ENCODE measurements at regions not wholly inside any gene's neighbourhood (a gene's known extent, or its start where the extent isn't known, plus 50 kb on each side); places are given as distances from the start of the nearest gene placed in this dataset.

DNA sequence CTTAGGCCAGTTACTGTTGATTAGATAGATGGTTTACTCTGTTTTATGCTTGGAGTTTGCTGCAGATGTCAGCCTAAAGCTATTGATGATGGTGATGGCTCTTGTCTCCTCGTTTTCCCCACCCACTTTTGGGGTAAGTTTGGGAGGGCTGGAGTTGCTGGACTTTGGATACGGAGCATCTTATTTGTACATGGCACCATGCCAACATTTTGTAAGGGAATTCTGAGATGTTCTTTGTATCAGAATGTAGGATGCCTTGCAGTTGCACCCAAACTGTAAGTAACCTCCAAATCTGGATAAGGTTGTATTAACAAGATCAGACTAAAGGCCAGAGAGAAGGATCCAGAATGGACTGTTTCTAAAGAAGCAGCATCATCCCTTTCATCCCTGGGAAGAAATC lies 551.9 kb upstream of the ZFHX3 start:
- Histone ChIP-seq H3K4me1 (ENCODE audit: control insufficient read depth, insufficient read depth, low read length) (no peaks in the 10 kb centered on the region; the same call in 1 of the 2 replicates), H3K9me3 (replicated peaks; ENCODE audit: control insufficient read depth, insufficient read depth, low read length) (no peaks in the 10 kb centered on the region; the same call in 2 of the 3 replicates), H3K27me3 (replicated peaks in 1 of 2; ENCODE audit: control insufficient read depth in 2 of 2, insufficient read depth in 2 of 2, low read length in 1 of 2) (no peaks in the 10 kb centered on the region), H3K79me2 (ENCODE audit: control insufficient read depth, insufficient read depth, low read length) (no peaks in the 10 kb centered on the region), H3K9ac (ENCODE audit: control insufficient read depth, insufficient read depth, low read length) (no peak overlapping the region), H3K4me3 (no peak overlapping the region), H4K20me1 (ENCODE audit: control insufficient read depth, insufficient read depth) (no peaks in the 10 kb centered on the region), H3K36me3 (ENCODE audit: control insufficient read depth in 2 of 2, insufficient read depth in 2 of 2, low read length in 1 of 2) (no peaks in the 10 kb centered on the region), H2AFZ (ENCODE audit: control insufficient read depth, low read depth, low read length) (no peak overlapping the region), H3K27ac (ENCODE audit: control insufficient read depth, insufficient read depth) (no peak overlapping the region), H3K4me2 (ENCODE audit: control insufficient read depth, insufficient read depth) (no peak overlapping the region)
- CTCF ChIA-PET = no interaction called here
- FAIRE-seq (no peak), ATAC-seq (no peak), DNase-seq (ENCODE audit: low read depth, low spot score) (no peak)
- no TSS peak for BruUV-seq (replicated peaks)
- POLR2A ChIA-PET = interaction anchor here (0.5 kb wide), 1 partner anchor 77 kb away, joined by 3 read pairs; no protein-coding TSS in a partner anchor
- SMC1A ChIA-PET (ENCODE audit: uncharacterized antibody, unreplicated experiment) = no interaction called here
- intact Hi-C loops (cut with micrococcal nuclease; ENCODE audit: unreplicated experiment) = no loop called here
- TF ChIP-seq NBN (IDR thresholded peaks at IDR 0.05) = no peak
- TF ChIP-seq SUZ12 (IDR thresholded peaks at IDR 0.05; ENCODE audit: unreplicated experiment) = no peak
- TF ChIP-seq NR2F1 (conservative IDR thresholded peaks at IDR 0.05) = no peak
- TF ChIP-seq PKNOX1 (IDR thresholded peaks at IDR 0.05) = no peak
- TF ChIP-seq ETV6 (conservative IDR thresholded peaks at IDR 0.05 in 1 of 2, IDR thresholded peaks at IDR 0.05 in 1 of 2; ENCODE audit: borderline replicate concordance in 1 of 2, low read depth in 1 of 2) = no peak
- no peak for TF ChIP-seq BMI1 (IDR thresholded peaks at IDR 0.05; ENCODE audit: borderline replicate concordance)
- TF ChIP-seq MYB (IDR thresholded peaks at IDR 0.05; ENCODE audit: borderline replicate concordance, low read depth, low read length) = no peak
- TF ChIP-seq MTA2 (IDR thresholded peaks at IDR 0.05; ENCODE audit: low read depth) = no peak
- TF ChIP-seq IRF4 (IDR thresholded peaks at IDR 0.05; ENCODE audit: low read depth, low read length) = no peak
- TF ChIP-seq KDM1A (IDR thresholded peaks at IDR 0.05; ENCODE audit: borderline replicate concordance) = no peak
- no peak for TF ChIP-seq SMAD5 (IDR thresholded peaks at IDR 0.05; ENCODE audit: low read depth)
- TF ChIP-seq NR2C1 (IDR thresholded peaks at IDR 0.05) = no peak
- no peak for TF ChIP-seq MXI1 (IDR thresholded peaks at IDR 0.05; ENCODE audit: low read depth, low read length)
- TF ChIP-seq STAT3 (IDR thresholded peaks at IDR 0.05; ENCODE audit: low read depth, low read length) = no peak
- TF ChIP-seq PAX8 (IDR thresholded peaks at IDR 0.05) = no peak
- TF ChIP-seq ATF7 (IDR thresholded peaks at IDR 0.05; ENCODE audit: low read depth) = no peak
- TF ChIP-seq ZBED1 (IDR thresholded peaks at IDR 0.05; ENCODE audit: borderline replicate concordance) = no peak
- TF ChIP-seq, protein P1, sequence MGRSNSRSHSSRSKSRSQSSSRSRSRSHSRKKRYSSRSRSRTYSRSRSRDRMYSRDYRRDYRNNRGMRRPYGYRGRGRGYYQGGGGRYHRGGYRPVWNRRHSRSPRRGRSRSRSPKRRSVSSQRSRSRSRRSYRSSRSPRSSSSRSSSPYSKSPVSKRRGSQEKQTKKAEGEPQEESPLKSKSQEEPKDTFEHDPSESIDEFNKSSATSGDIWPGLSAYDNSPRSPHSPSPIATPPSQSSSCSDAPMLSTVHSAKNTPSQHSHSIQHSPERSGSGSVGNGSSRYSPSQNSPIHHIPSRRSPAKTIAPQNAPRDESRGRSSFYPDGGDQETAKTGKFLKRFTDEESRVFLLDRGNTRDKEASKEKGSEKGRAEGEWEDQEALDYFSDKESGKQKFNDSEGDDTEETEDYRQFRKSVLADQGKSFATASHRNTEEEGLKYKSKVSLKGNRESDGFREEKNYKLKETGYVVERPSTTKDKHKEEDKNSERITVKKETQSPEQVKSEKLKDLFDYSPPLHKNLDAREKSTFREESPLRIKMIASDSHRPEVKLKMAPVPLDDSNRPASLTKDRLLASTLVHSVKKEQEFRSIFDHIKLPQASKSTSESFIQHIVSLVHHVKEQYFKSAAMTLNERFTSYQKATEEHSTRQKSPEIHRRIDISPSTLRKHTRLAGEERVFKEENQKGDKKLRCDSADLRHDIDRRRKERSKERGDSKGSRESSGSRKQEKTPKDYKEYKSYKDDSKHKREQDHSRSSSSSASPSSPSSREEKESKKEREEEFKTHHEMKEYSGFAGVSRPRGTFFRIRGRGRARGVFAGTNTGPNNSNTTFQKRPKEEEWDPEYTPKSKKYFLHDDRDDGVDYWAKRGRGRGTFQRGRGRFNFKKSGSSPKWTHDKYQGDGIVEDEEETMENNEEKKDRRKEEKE (IDR thresholded peaks at IDR 0.05) = no peak
- in situ Hi-C loops (cut with MboI) = no loop called here
- RAD21 ChIA-PET (ENCODE audit: unreplicated experiment) = no interaction called here
- 0% methylated on average over 2 of the region's 2 CpGs for WGBS (ENCODE audit: insufficient coverage, insufficient replicate concordance, low lambda C conversion rate, missing lambda C conversion rate)
